CD8-positive, alpha-beta memory T cell (primary cell): ENCODE measurements at regions not wholly inside any gene's neighbourhood (a gene's known extent, or its start where the extent isn't known, plus 50 kb on each side); places are given as distances from the start of the nearest gene placed in this dataset.
A peak's percentile ranks its signal among the peaks of the same experiment; 100 is the strongest.

ENCODE experiments used
- CTCF ChIA-PET: fragments of 350-600 bp; sonication (Branson Sonifier 250); formaldehyde crosslinking; loops from one replicate; lab custom pipeline; 2021; ENCODE audit warnings: antibody characterized with exemption; lab: Charles Lee
- POLR2A ChIA-PET: fragments of 350-600 bp; sonication (Branson Sonifier 250); formaldehyde crosslinking; loops from one replicate; lab custom pipeline; 2021; ENCODE audit warnings: antibody characterized with exemption; lab: Charles Lee
- DNase-seq, 5 donors: peaks; one replicate each; pipeline versions ENCODE4 v3.0.0 to v3.0.0-alpha.2; 2020 to 2022; ENCODE audit warnings: mixed read lengths in 1 of 5
- H3K27ac ChIP-seq: one replicate; pipeline ENCODE4 v1.7.0; 2013; ENCODE audit warnings: low read depth, mild to moderate bottlenecking, low read length, moderate library complexity
- H3K27me3 ChIP-seq: 2 replicates; pipeline ENCODE4 v1.7.0; 2013; ENCODE audit warnings: low read length, mild to moderate bottlenecking; ENCODE audit not compliant: insufficient read depth, poor library complexity, severe bottlenecking
- H3K36me3 ChIP-seq: 2 replicates; pipeline ENCODE4 v1.7.0; 2013; ENCODE audit warnings: mild to moderate bottlenecking, low read length, moderate library complexity; ENCODE audit not compliant: insufficient read depth
- H3K4me1 ChIP-seq: 2 replicates; pipeline ENCODE4 v1.7.0; 2013; ENCODE audit warnings: mild to moderate bottlenecking, low read length, moderate library complexity; ENCODE audit not compliant: insufficient read depth
- H3K4me3 ChIP-seq: 2 replicates; pipeline ENCODE4 v1.7.0; 2013; ENCODE audit warnings: mild to moderate bottlenecking, low read length
- H3K9me3 ChIP-seq: 2 replicates; pipeline ENCODE4 v1.7.0; 2013; ENCODE audit warnings: mild to moderate bottlenecking, low read length
- H3K27ac Mint-ChIP-seq, 8 donors: one replicate each; pipeline ENCODE4 v1.8.0; 2020 to 2021; ENCODE audit warnings: mixed read lengths in 8 of 8, mild to moderate bottlenecking in 6 of 8, inconsistent platforms in 3 of 8, moderate library complexity in 3 of 8
- H3K27me3 Mint-ChIP-seq, 2 donors: one replicate each; pipeline ENCODE4 v1.8.0; 2020 to 2021; ENCODE audit warnings: mixed read lengths in 2 of 2, mild to moderate bottlenecking in 1 of 2, moderate library complexity in 1 of 2
- H3K36me3 Mint-ChIP-seq, 3 donors: one replicate each; pipeline ENCODE4 v1.8.0; 2020 to 2021; ENCODE audit warnings: mixed read lengths in 3 of 3, inconsistent platforms in 1 of 3, mild to moderate bottlenecking in 1 of 3
- H3K4me1 Mint-ChIP-seq, 3 donors: one replicate each; pipeline ENCODE4 v1.8.0; 2020 to 2021; ENCODE audit warnings: mixed read lengths in 3 of 3, inconsistent platforms in 1 of 3, mild to moderate bottlenecking in 1 of 3
- H3K4me3 Mint-ChIP-seq, 7 donors: one replicate each; pipeline ENCODE4 v1.8.0; 2020 to 2021; ENCODE audit warnings: mixed read lengths in 7 of 7, mild to moderate bottlenecking in 6 of 7, moderate library complexity in 4 of 7, inconsistent platforms in 2 of 7
- H3K9me3 Mint-ChIP-seq, 5 donors: one replicate each; pipeline ENCODE4 v1.8.0; 2020 to 2022; ENCODE audit warnings: mixed read lengths in 5 of 5, mild to moderate bottlenecking in 3 of 5, moderate library complexity in 2 of 5, inconsistent platforms in 1 of 5

- H3K4me1 Mint-ChIP-seq, result no peaks in the 10 kb centered on the region
- no peaks in the 10 kb centered on the region for H3K9me3 ChIP-seq
- no peaks in the 10 kb centered on the region for H3K9me3 Mint-ChIP-seq
- H3K27me3 Mint-ChIP-seq, result peaks cover 1 to 3% of the 10 kb centered on the region in 2 donors
- H3K36me3 Mint-ChIP-seq, result no peaks in the 10 kb centered on the region
- ChIA-PET POLR2A (no interaction called here), CTCF (no interaction called here)
- no peaks in the 10 kb centered on the region for H3K4me1 ChIP-seq
- H3K4me3 ChIP-seq, result no peak overlapping the region
- no peak for DNase-seq
- no peak overlapping the region for H3K4me3 Mint-ChIP-seq
- no peaks in the 10 kb centered on the region for H3K36me3 ChIP-seq
- no peaks in the 10 kb centered on the region for H3K27me3 ChIP-seq
- H3K27ac Mint-ChIP-seq, result peak overlapping the region in 1 of 8 donors; percentile 91
- H3K27ac ChIP-seq, result no peak overlapping the region
These were observed 283.8 kb upstream of the TSHZ3 start for GRCh38 chr19:31633014-31633413.

GRCh38 chr19:31639306-31639705, 290.1 kb upstream of the TSHZ3 start:
- H3K9me3 ChIP-seq, result no peaks in the 10 kb centered on the region
- Mint-ChIP-seq H3K4me1 (no peaks in the 10 kb centered on the region), H3K4me3 (no peak overlapping the region), H3K27me3 (peaks cover 11 to 12% of the 10 kb centered on the region in 2 donors), H3K36me3 (no peaks in the 10 kb centered on the region), H3K27ac (no peak overlapping the region), H3K9me3 (peaks cover 0 to 5% (median 0%) of the 10 kb centered on the region in 5 donors)
- no peaks in the 10 kb centered on the region for H3K4me1 ChIP-seq
- ChIA-PET CTCF (no interaction called here), POLR2A (no interaction called here)
- H3K27ac ChIP-seq, result no peak overlapping the region
- no peak overlapping the region for H3K4me3 ChIP-seq
- DNase-seq, result no peak
- H3K27me3 ChIP-seq, result no peaks in the 10 kb centered on the region
- H3K36me3 ChIP-seq, result no peaks in the 10 kb centered on the region

- ChIA-PET CTCF (no interaction called here), POLR2A (no interaction called here)
- H3K27ac ChIP-seq, result no peak overlapping the region
- DNase-seq, result no peak
- peaks cover 0 to 4% (median 0%) of the 10 kb centered on the region in 3 donors for H3K36me3 Mint-ChIP-seq
- H3K4me1 ChIP-seq, result no peaks in the 10 kb centered on the region
- H3K4me3 Mint-ChIP-seq, result no peak overlapping the region
- no peaks in the 10 kb centered on the region for H3K27me3 ChIP-seq
- H3K9me3 ChIP-seq, result no peaks in the 10 kb centered on the region
- H3K9me3 Mint-ChIP-seq, result peaks cover 2 to 16% (median 4%) of the 10 kb centered on the region in 5 donors
- no peaks in the 10 kb centered on the region for H3K36me3 ChIP-seq
- H3K27me3 Mint-ChIP-seq, result peaks cover 8 to 12% of the 10 kb centered on the region in 2 donors
- H3K4me3 ChIP-seq, result no peak overlapping the region
- no peak overlapping the region for H3K27ac Mint-ChIP-seq
- no peaks in the 10 kb centered on the region for H3K4me1 Mint-ChIP-seq
These were observed 292.4 kb upstream of the TSHZ3 start for GRCh38 chr19:31641591-31641990.

- no peak for DNase-seq
- H3K4me3 Mint-ChIP-seq, result no peak overlapping the region
- Histone ChIP-seq H3K27me3 (no peaks in the 10 kb centered on the region), H3K9me3 (no peaks in the 10 kb centered on the region), H3K4me3 (no peak overlapping the region), H3K27ac (no peak overlapping the region), H3K4me1 (no peaks in the 10 kb centered on the region), H3K36me3 (no peaks in the 10 kb centered on the region)
- no peak overlapping the region for H3K27ac Mint-ChIP-seq
- H3K27me3 Mint-ChIP-seq, result peaks cover 0 to 4% of the 10 kb centered on the region in 2 donors
- peaks cover 0 to 4% (median 0%) of the 10 kb centered on the region in 3 donors for H3K36me3 Mint-ChIP-seq
- ChIA-PET POLR2A (no interaction called here), CTCF (no interaction called here)
- H3K4me1 Mint-ChIP-seq, result no peaks in the 10 kb centered on the region
- peaks cover 2 to 12% (median 7%) of the 10 kb centered on the region in 5 donors for H3K9me3 Mint-ChIP-seq
These were observed 299.1 kb upstream of the TSHZ3 start for GRCh38 chr19:31648347-31648746.

- H3K9me3 Mint-ChIP-seq, result peaks cover 0 to 2% (median 0%) of the 10 kb centered on the region in 5 donors
- H3K27me3 Mint-ChIP-seq, result peaks cover 0 to 3% of the 10 kb centered on the region in 2 donors
- CTCF ChIA-PET, result no interaction called here
- no peaks in the 10 kb centered on the region for H3K4me1 ChIP-seq
- H3K36me3 Mint-ChIP-seq, result no peaks in the 10 kb centered on the region
- H3K36me3 ChIP-seq, result no peaks in the 10 kb centered on the region
- DNase-seq, result no peak
- no peaks in the 10 kb centered on the region for H3K27me3 ChIP-seq
- H3K27ac ChIP-seq, result no peak overlapping the region
- H3K4me3 ChIP-seq, result no peak overlapping the region
- POLR2A ChIA-PET, result no interaction called here
- H3K27ac Mint-ChIP-seq, result no peak overlapping the region
- no peaks in the 10 kb centered on the region for H3K9me3 ChIP-seq
- no peak overlapping the region for H3K4me3 Mint-ChIP-seq
- no peaks in the 10 kb centered on the region for H3K4me1 Mint-ChIP-seq
These were observed 307.3 kb upstream of the TSHZ3 start for GRCh38 chr19:31656507-31656906.

GRCh38 chr19:31658993-31659896, 310.0 kb upstream of the TSHZ3 start:
- no peaks in the 10 kb centered on the region for H3K36me3 Mint-ChIP-seq
- no peaks in the 10 kb centered on the region for H3K27me3 ChIP-seq
- no peaks in the 10 kb centered on the region for H3K36me3 ChIP-seq
- no peaks in the 10 kb centered on the region for H3K9me3 ChIP-seq
- H3K4me1 Mint-ChIP-seq, result no peaks in the 10 kb centered on the region
- no peak overlapping the region for H3K4me3 Mint-ChIP-seq
- H3K27ac ChIP-seq, result no peak overlapping the region
- H3K27me3 Mint-ChIP-seq, result peaks cover 0 to 3% of the 10 kb centered on the region in 2 donors
- CTCF ChIA-PET, result no interaction called here
- H3K27ac Mint-ChIP-seq, result no peak overlapping the region
- no peak for DNase-seq
- peaks cover 0 to 6% (median 0%) of the 10 kb centered on the region in 5 donors for H3K9me3 Mint-ChIP-seq
- H3K4me3 ChIP-seq, result no peak overlapping the region
- no peaks in the 10 kb centered on the region for H3K4me1 ChIP-seq
- POLR2A ChIA-PET, result no interaction called here

- H3K27me3 ChIP-seq, result no peaks in the 10 kb centered on the region
- Mint-ChIP-seq H3K9me3 (peaks cover 0 to 6% (median 0%) of the 10 kb centered on the region in 5 donors), H3K27ac (no peak overlapping the region), H3K4me1 (no peaks in the 10 kb centered on the region), H3K36me3 (no peaks in the 10 kb centered on the region), H3K4me3 (no peak overlapping the region), H3K27me3 (peaks cover 0 to 3% of the 10 kb centered on the region in 2 donors)
- H3K27ac ChIP-seq, result no peak overlapping the region
- H3K4me1 ChIP-seq, result no peaks in the 10 kb centered on the region
- H3K36me3 ChIP-seq, result no peaks in the 10 kb centered on the region
- H3K4me3 ChIP-seq, result no peak overlapping the region
- DNase-seq, result no peak
- CTCF ChIA-PET, result no interaction called here
- H3K9me3 ChIP-seq, result no peaks in the 10 kb centered on the region
- POLR2A ChIA-PET, result no interaction called here
These were observed 310.6 kb upstream of the TSHZ3 start for GRCh38 chr19:31659897-31660210.

- no peaks in the 10 kb centered on the region for H3K36me3 Mint-ChIP-seq
- Histone ChIP-seq H3K4me3 (no peak overlapping the region), H3K36me3 (no peaks in the 10 kb centered on the region), H3K27ac (no peak overlapping the region), H3K9me3 (no peaks in the 10 kb centered on the region), H3K27me3 (no peaks in the 10 kb centered on the region), H3K4me1 (no peaks in the 10 kb centered on the region)
- H3K27ac Mint-ChIP-seq, result no peak overlapping the region
- no peak for DNase-seq
- H3K4me3 Mint-ChIP-seq, result no peak overlapping the region
- no peaks in the 10 kb centered on the region for H3K4me1 Mint-ChIP-seq
- CTCF ChIA-PET, result no interaction called here
- H3K9me3 Mint-ChIP-seq, result peaks cover 0 to 6% (median 0%) of the 10 kb centered on the region in 5 donors
- no peaks in the 10 kb centered on the region for H3K27me3 Mint-ChIP-seq
- POLR2A ChIA-PET, result no interaction called here
These were observed 314.9 kb upstream of the TSHZ3 start for GRCh38 chr19:31664096-31664495.
